ENCODE measurements at regions not wholly inside any gene's neighbourhood (a gene's known extent, or its start where the extent isn't known, plus 50 kb on each side); places are given as distances from the start of the nearest gene placed in this dataset.
A peak's percentile ranks its signal among the peaks of the same experiment; 100 is the strongest.
"Not testable (repeated sequence)": the region's sequence is repeated elsewhere in the genome, so short reads cannot be mapped to it uniquely, and the experiment has no call there.

- no peak for DNase-seq
Measured at GRCh38 chr10:65622608-65623007, 1303.2 kb upstream of the LRRTM3 start.

GRCh38 chr10:65628493-65629139 lies 1297.2 kb upstream of the LRRTM3 start:
- DNase-seq = no peak

- no peak for DNase-seq
Measured at GRCh38 chr10:65660006-65660405, 1265.8 kb upstream of the LRRTM3 start.

- no peak for DNase-seq
Measured at GRCh38 chr10:65670087-65670486, 1255.7 kb upstream of the LRRTM3 start.

GRCh38 chr10:65670596-65670995 lies 1255.2 kb upstream of the LRRTM3 start:
- not testable (repeated sequence) for DNase-seq

GRCh38 chr10:65675236-65675635 lies 1250.6 kb upstream of the LRRTM3 start:
- DNase-seq = no peak

GRCh38 chr10:65684896-65685295 lies 1240.9 kb upstream of the LRRTM3 start:
- DNase-seq = no peak

GRCh38 chr10:65701168-65701776 lies 1224.6 kb upstream of the LRRTM3 start:
- DNase-seq = no peak

- no peak for DNase-seq
Measured at GRCh38 chr10:65708057-65708456, 1217.8 kb upstream of the LRRTM3 start.

- no peak for DNase-seq
Measured at GRCh38 chr10:65710306-65710705, 1215.5 kb upstream of the LRRTM3 start.

- DNase-seq = peak; percentile 52 to 54
Measured at GRCh38 chr10:65719790-65720189, 1206.0 kb upstream of the LRRTM3 start.

GRCh38 chr10:65720901-65721300 lies 1204.9 kb upstream of the LRRTM3 start:
- no peak for DNase-seq

- DNase-seq = no peak
Measured at GRCh38 chr10:65723525-65723924, 1202.3 kb upstream of the LRRTM3 start.

GRCh38 chr10:65735382-65735781 lies 1190.5 kb upstream of the LRRTM3 start:
- DNase-seq = no peak

GRCh38 chr10:65742906-65743305 lies 1182.9 kb upstream of the LRRTM3 start:
- no peak for DNase-seq

GRCh38 chr10:65751218-65751617 lies 1174.6 kb upstream of the LRRTM3 start:
- no peak for DNase-seq

GRCh38 chr10:65751896-65752295 lies 1173.9 kb upstream of the LRRTM3 start:
- DNase-seq = no peak

- no peak for DNase-seq
Measured at GRCh38 chr10:65753532-65753931, 1172.3 kb upstream of the LRRTM3 start.

GRCh38 chr10:65754112-65754511 lies 1171.7 kb upstream of the LRRTM3 start:
- DNase-seq = no peak

GRCh38 chr10:65762311-65762710 lies 1163.5 kb upstream of the LRRTM3 start:
- DNase-seq = no peak

- DNase-seq = no peak
Measured at GRCh38 chr10:65765006-65765541, 1160.8 kb upstream of the LRRTM3 start.

- DNase-seq = no peak
Measured at GRCh38 chr10:65769828-65770227, 1156.0 kb upstream of the LRRTM3 start.

- no peak for DNase-seq
Measured at GRCh38 chr10:65778753-65779152, 1147.1 kb upstream of the LRRTM3 start.

GRCh38 chr10:65779985-65780384 lies 1145.9 kb upstream of the LRRTM3 start:
- no peak for DNase-seq

Data from right lung (tissue), 2 donors.